Astrocyte of the spinal cord (primary cell): ENCODE measurements at regions not wholly inside any gene's neighbourhood (a gene's known extent, or its start where the extent isn't known, plus 50 kb on each side); places are given as distances from the start of the nearest gene placed in this dataset.

Experiments used
- DNase-seq: peaks from one replicate; pipeline ENCODE4 v3.0.0; 2011; ENCODE audit warnings: low read depth, low spot score
- H3K4me3 ChIP-seq: 2 replicates; pipeline ENCODE4 v1.5.1; 2011; ENCODE audit warnings: low read depth, mild to moderate bottlenecking, low read length, moderate library complexity
- in situ Hi-C: cut with HindIII; loops from 2 replicates; pipeline ENCODE4 v1.10.0; 2017; ENCODE audit warnings: low sequenced_read_pairs
- TF ChIP-seq, protein P1 (sequence below): IDR thresholded peaks from 2 replicates; pipeline ENCODE4 v1.5.1; 2012; ENCODE audit warnings: low read depth, mild to moderate bottlenecking, low read length, inconsistent platforms

GRCh38 chr12:47561746-47562145 lies 144.1 kb downstream of the RPAP3 start:
- no peak overlapping the region for H3K4me3 ChIP-seq
- DNase-seq = no peak
- TF ChIP-seq, protein P1, sequence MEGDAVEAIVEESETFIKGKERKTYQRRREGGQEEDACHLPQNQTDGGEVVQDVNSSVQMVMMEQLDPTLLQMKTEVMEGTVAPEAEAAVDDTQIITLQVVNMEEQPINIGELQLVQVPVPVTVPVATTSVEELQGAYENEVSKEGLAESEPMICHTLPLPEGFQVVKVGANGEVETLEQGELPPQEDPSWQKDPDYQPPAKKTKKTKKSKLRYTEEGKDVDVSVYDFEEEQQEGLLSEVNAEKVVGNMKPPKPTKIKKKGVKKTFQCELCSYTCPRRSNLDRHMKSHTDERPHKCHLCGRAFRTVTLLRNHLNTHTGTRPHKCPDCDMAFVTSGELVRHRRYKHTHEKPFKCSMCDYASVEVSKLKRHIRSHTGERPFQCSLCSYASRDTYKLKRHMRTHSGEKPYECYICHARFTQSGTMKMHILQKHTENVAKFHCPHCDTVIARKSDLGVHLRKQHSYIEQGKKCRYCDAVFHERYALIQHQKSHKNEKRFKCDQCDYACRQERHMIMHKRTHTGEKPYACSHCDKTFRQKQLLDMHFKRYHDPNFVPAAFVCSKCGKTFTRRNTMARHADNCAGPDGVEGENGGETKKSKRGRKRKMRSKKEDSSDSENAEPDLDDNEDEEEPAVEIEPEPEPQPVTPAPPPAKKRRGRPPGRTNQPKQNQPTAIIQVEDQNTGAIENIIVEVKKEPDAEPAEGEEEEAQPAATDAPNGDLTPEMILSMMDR = no peak
- in situ Hi-C loops = no loop called here

- DNase-seq = no peak
- H3K4me3 ChIP-seq = no peak overlapping the region
- in situ Hi-C loops = no loop called here
- TF ChIP-seq, protein P1 = no peak
These were observed 145.4 kb downstream of the RPAP3 start for GRCh38 chr12:47560415-47560814.

DNA sequence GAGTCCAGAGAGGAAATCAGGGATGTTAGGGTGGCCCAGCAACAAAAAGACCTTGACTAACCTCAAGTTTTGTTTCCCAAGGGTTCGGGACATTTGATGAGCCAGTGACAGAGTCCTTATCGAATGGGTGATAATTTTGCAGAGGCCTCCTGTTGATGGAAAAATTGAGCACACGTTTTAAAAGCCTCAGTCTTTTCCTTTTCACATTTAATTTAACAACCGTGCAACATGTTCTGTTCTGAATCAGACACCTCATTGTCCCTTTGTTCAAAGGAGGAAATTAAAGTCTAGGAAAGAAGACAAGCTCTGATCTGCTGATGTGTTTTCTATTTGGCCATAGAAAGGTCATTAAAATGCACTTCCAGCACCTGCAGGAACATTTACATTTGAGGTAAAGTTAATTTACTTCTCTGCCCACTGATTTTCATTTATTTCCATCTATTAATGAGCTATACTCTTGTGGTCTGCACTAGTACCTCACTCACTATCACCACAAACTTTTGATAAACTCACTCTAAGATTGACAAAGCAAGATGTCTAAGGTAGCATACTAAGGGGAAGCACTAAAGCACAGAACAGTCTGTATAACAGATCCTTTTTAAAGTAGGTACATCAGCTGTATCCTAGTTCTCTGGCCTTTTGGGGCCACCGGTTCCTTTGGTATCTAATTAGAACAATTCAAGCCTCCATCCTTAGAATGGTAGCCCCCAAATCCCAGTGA lies 147.0 kb downstream of the RPAP3 start:
- TF ChIP-seq, protein P1 = no peak
- in situ Hi-C loops = no loop called here
- no peak for DNase-seq
- H3K4me3 ChIP-seq = no peak overlapping the region

DNA sequence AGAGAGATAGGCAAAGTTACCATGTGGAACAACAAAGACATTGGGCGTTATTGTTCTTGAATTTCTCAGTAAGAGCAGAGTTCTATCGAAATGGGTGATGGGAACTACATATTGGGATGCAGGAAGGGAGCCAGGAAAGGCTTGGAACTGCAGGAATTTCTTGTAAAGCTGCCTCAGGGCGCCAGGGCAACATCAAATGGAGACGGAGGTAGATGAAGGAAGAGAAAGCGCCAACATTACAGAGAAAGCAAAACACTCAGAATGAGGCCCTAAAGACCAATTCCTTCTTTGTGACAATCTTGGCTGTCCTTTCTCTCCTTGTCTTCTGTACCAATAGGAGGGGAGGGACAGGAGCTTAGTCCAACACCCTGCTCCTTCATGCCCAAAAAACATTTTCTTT lies 148.4 kb downstream of the RPAP3 start:
- H3K4me3 ChIP-seq = no peak overlapping the region
- in situ Hi-C loops = no loop called here
- TF ChIP-seq, protein P1 = no peak
- DNase-seq = no peak

- TF ChIP-seq, protein P1 = no peak
- no peak overlapping the region for H3K4me3 ChIP-seq
- DNase-seq = no peak
- in situ Hi-C loops = no loop called here
These were observed 149.4 kb downstream of the RPAP3 start for GRCh38 chr12:47556261-47557030.

DNA sequence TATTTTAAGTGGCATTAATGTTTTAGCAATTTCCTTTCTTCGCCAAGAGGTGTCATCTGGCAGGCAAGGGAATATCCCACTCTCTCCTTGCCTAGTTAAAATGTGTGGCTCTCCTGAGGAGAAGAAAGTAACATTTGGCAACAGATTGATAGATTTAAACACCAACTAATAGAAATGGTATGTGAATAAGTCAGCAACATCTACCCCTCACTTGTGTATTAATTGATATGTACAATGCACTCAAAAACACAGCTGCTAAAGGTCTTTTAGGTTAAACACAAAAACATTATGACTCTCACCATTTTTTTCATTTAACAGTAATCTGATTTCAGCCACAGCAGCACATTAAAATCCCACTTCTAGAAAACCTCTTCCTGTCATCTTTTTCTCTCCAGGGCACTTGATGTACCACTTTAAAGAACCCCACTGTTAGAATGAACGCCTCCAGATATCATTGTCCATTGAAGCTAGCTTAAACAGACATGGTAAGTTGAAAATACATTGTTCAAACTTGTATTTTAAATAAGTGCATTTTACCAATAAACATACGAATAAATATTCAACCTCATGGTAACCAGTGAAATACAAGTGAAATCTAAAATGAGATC lies 151.7 kb downstream of the RPAP3 start:
- in situ Hi-C loops = no loop called here
- TF ChIP-seq, protein P1 = no peak
- DNase-seq = no peak
- H3K4me3 ChIP-seq = no peak overlapping the region
